ENCODE measurements at regions not wholly inside any gene's neighbourhood (a gene's known extent, or its start where the extent isn't known, plus 50 kb on each side); places are given as distances from the start of the nearest gene placed in this dataset.

DNA sequence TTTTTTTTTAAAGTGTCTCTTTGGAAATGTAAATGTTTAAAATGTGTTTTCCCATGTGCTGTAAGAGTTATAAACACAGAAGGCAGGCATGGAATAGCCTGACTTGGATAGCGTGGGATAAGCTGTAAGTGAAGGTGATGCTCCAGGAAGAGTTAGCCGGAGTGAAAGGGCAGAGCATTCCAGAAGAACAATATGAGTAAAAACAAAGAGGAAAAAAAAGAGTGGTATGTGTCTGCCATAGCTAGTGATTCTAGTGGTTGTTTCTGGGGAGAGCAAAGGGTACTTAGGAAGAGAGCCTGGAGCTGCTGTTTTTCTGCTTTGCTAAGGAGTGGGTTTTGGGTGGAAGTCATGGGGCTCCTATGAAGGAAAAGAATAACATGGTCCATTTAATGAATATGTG is 126.9 kb upstream of the DLGAP1 start:
- TF ChIP-seq, protein P1, sequence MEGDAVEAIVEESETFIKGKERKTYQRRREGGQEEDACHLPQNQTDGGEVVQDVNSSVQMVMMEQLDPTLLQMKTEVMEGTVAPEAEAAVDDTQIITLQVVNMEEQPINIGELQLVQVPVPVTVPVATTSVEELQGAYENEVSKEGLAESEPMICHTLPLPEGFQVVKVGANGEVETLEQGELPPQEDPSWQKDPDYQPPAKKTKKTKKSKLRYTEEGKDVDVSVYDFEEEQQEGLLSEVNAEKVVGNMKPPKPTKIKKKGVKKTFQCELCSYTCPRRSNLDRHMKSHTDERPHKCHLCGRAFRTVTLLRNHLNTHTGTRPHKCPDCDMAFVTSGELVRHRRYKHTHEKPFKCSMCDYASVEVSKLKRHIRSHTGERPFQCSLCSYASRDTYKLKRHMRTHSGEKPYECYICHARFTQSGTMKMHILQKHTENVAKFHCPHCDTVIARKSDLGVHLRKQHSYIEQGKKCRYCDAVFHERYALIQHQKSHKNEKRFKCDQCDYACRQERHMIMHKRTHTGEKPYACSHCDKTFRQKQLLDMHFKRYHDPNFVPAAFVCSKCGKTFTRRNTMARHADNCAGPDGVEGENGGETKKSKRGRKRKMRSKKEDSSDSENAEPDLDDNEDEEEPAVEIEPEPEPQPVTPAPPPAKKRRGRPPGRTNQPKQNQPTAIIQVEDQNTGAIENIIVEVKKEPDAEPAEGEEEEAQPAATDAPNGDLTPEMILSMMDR (IDR thresholded peaks at IDR 0.05) = no peak
- TF ChIP-seq POLR2A (IDR thresholded peaks at IDR 0.05) = no peak

Data from suprapubic skin (tissue), 3 donors.